PFSK-1 (cell line): ENCODE measurements at regions not wholly inside any gene's neighbourhood (a gene's known extent, or its start where the extent isn't known, plus 50 kb on each side); places are given as distances from the start of the nearest gene placed in this dataset.

Source experiments
- POLR2AphosphoS5 ChIP-seq: IDR thresholded peaks from 2 replicates; pipeline ENCODE4 v1.6.1; 2012; ENCODE audit warnings: low read depth, mild to moderate bottlenecking, control low read depth, low read length, moderate library complexity
- TF ChIP-seq, protein P1 (sequence below), 2 experiments: IDR thresholded peaks; 2 replicates each; pipeline versions ENCODE4 v1.6.1 to v1.8.0; 2011 to 2012; ENCODE audit warnings: low read depth in 2 of 2, low read length in 2 of 2, control low read depth in 1 of 2, inconsistent platforms in 1 of 2, mild to moderate bottlenecking in 1 of 2, moderate library complexity in 1 of 2; ENCODE audit not compliant: insufficient read depth in 1 of 2

DNA sequence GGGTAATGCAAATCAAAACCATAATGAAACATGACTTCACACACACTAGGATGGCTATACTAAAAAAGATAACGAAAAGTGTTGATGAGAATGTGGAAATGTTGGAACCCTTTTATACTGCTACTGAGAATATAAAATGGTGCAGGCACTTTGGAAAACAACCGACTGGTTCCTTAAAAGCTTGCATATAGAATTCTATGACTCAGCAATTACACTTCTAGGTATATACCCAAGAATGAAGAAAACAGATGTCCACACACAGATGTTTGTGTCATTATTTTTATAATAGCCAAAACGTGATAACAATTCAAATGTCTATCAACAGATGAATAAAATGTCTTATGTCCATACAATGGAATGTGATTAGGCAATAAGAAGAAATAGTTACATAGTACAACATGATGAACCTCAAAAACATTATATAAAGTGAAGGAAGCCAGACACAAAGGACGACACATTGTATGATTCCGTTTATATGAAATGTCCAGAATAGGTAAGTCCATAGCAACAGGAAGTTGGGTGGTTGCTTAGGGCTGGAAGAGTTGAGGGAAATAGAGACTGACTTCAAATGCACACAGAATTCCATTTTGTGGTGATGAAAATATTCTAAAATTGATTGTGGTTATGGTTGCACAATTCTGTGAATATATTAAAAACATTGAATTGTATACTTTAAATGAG is 148.3 kb upstream of the PHYHIPL start:
- no peak for TF ChIP-seq POLR2AphosphoS5
- TF ChIP-seq, protein P1, sequence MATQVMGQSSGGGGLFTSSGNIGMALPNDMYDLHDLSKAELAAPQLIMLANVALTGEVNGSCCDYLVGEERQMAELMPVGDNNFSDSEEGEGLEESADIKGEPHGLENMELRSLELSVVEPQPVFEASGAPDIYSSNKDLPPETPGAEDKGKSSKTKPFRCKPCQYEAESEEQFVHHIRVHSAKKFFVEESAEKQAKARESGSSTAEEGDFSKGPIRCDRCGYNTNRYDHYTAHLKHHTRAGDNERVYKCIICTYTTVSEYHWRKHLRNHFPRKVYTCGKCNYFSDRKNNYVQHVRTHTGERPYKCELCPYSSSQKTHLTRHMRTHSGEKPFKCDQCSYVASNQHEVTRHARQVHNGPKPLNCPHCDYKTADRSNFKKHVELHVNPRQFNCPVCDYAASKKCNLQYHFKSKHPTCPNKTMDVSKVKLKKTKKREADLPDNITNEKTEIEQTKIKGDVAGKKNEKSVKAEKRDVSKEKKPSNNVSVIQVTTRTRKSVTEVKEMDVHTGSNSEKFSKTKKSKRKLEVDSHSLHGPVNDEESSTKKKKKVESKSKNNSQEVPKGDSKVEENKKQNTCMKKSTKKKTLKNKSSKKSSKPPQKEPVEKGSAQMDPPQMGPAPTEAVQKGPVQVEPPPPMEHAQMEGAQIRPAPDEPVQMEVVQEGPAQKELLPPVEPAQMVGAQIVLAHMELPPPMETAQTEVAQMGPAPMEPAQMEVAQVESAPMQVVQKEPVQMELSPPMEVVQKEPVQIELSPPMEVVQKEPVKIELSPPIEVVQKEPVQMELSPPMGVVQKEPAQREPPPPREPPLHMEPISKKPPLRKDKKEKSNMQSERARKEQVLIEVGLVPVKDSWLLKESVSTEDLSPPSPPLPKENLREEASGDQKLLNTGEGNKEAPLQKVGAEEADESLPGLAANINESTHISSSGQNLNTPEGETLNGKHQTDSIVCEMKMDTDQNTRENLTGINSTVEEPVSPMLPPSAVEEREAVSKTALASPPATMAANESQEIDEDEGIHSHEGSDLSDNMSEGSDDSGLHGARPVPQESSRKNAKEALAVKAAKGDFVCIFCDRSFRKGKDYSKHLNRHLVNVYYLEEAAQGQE (IDR thresholded peaks at IDR 0.05; ENCODE audit: insufficient read depth in 1 of 2, low read depth in 2 of 2, low read length in 2 of 2), result no peak
